Breast epithelium (tissue), 3 donors: ENCODE measurements at regions not wholly inside any gene's neighbourhood (a gene's known extent, or its start where the extent isn't known, plus 50 kb on each side); places are given as distances from the start of the nearest gene placed in this dataset.

Source experiments
- CTCF ChIP-seq, 3 donors: fragments of 450-650 bp; IDR thresholded peaks; one replicate each; pipeline ENCODE4 v1.5.1; 2016 to 2017; ENCODE audit warnings: antibody characterized with exemption in 3 of 3, mild to moderate bottlenecking in 3 of 3, moderate library complexity in 3 of 3
- POLR2A ChIP-seq: fragments of 450-650 bp; IDR thresholded peaks from one replicate; pipeline ENCODE4 v1.6.1; 2016; ENCODE audit warnings: antibody characterized with exemption, mild to moderate bottlenecking, moderate library complexity

DNA sequence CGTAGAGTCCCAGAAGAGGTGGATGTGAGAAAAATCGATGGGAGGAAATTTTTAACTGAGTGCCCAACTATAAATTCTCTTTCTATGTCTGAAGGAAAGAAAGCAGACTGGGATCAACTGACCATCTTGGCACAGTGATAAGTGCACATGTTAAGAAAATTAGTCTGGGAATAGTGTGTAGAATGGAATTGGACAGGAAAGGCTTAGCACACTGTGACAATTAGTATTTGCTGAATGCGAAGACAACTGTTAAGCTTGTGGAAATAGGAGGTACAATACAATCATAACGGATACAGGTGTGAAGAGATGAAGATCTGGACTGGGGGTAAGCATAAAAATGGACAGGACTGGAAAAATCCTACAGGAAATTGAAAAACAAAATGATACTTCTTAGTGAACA lies 114.3 kb downstream of the FAM50B start:
- TF ChIP-seq POLR2A, result no peak
- TF ChIP-seq CTCF (IDR thresholded peaks at IDR 0.05), result no peak
